NCI-H524 (cell line): ENCODE measurements at regions not wholly inside any gene's neighbourhood (a gene's known extent, or its start where the extent isn't known, plus 50 kb on each side); places are given as distances from the start of the nearest gene placed in this dataset.

Experiments used
- DNase-seq, 2 experiments: peaks; one replicate each; lab custom pipeline; 2025; lab: John Stamatoyannopoulos, UW

DNA sequence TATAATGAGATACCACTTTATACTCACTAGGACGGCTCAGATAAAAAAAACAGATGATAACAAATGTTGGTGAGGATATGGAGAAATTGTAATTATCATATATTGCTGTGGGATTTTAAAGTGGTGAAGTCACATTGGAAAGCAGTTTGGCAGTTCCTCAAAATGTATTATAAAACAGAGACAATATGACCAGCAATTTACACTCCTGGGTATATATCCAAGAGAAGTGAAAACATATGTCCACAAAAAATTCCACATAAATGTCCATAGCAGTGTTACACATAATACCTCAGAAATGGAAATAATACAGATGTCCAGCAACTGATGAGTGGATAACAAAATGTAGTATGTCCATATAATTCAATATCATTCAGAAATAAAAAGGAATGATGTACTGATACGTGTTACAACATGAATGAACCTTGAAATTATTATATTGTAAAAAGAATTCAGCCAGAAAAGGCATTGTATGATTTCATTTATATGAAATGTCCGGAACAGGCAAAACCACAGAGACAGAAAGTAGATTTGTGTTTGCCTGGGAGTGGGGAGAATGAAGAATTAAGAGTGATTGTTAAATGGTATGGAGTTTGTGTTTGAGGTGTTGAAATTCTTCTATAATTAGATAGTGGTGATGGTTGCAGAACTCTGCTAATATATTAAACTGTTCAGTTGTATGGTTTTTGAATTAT is 220.9 kb downstream of the SLC7A11 start:
- no peak for DNase-seq

DNA sequence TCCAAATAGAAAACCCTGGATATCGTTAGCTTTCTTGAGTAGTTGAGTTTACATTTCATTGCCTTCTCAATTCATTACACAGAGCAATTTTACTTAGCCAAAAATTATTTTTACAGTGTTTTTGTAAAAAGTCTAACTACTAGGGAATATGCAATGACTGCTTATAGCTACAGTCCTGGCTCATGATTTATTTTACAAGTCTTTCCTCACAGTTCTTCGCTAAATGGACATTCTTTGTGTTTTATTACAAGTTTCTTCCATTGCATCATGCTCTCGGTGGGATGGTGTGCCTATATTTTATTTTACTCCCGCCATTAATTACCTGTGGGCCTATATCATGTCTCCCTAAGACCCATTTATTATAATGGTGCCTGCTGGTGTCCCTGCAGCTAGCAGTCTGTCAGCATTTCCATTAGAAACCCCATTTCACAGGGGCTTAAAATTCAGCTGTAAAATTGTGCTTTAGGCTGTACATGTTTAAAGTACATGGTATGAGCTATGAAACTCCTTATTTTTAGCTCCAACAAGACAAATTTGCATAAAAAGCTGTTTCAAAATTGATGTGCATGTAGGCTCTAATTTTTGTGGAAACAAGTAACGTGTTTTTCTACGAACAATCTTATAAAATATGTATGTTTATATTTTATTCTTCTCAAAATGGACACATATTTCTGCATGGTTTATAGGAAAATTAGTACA is 227.4 kb downstream of the SLC7A11 start:
- DNase-seq: no peak

DNA sequence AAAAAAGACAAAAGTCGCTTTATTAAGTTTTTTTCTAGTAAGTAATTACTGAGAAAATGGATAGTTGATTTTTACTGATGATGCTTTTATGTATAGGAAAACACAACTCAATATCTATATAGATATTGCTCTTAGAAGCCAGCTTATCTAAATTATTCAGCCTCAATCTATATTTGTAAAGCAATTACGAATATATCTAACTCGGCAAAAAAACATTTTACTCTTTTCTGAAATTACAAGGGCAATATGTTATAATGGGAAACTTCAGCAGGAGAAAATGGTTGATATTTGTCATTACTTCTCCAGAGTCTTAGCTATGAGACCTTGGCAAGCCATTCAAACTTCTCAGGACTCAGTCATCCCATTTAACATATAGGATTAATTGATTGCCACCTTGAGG is 228.5 kb downstream of the SLC7A11 start:
- no peak for DNase-seq

DNA sequence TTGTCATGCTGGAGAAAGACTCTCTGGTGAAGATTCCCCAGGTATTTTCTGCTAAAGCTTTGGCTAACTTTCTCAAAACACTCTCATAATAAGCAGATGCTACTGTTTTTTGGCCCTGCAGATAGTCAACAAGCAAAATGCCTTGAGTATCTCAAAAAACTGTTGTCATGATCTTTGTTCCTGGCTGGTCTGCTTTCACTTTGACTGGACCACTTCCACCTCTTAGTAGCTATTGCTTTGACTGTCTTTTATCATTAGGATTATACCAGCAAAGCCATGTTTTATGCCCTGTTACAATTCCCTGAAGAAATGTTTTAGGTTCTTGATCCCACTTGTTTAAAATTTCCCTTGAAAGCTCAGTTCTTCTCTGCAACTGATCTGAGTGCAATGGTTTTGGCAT is 231.5 kb downstream of the SLC7A11 start:
- DNase-seq: no peak

DNA sequence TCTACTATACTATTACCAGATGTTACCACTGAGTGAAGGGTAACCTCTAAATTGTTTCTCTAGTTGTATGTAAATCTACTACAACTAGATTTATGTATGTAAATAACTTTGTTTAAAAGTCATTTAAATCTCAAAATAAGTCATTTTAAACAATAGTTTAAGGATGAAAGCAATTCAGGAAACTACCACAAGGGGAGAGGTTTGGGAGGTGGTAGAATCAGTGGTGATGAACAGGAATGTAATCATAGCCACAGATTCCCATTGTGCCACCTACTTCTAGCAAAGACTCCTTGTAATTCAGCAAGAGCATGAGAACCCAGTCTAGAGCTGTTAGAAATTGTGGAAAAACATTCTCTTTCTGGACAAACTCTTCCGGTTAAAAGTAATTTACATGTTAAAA is 234.6 kb downstream of the SLC7A11 start:
- DNase-seq: no peak

DNA sequence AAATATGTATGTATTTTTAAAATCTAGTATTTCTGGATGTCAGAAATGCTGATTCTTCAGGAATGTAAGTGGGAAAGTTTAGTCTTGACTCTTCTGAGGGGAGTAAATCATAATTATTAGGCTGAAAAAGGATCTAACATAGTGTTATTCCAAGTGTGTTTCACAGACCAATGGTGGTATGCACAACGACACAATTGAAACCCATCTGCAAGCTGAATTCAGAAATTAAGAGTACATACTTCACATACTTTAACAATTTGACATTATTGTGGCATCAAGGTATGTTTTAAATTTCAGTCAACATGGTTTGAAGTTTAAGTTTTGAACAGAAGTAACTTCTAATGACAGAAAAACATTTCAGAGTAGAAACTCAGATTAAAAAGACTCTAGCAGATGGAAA is 236.7 kb downstream of the SLC7A11 start:
- no peak for DNase-seq

DNA sequence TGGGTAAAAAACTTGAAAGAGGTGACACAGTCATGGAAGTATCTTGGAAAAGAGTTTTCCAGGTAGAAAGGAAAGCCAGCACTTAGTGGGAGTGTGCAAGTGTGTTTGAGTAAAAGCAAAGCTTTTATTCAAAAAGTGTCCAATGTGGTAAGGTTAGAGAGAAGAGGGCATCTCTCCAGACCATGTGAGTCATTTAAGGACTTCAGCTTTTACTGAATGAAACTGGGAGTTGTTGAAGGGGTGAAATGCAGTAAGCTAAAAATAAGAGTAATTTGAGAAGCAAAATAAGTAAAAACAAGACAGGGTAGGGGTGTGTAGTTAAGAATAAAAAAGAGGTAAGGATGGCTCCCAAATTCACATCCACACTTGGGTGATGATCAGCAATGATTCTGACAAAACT is 238.9 kb downstream of the SLC7A11 start:
- no peak for DNase-seq

DNA sequence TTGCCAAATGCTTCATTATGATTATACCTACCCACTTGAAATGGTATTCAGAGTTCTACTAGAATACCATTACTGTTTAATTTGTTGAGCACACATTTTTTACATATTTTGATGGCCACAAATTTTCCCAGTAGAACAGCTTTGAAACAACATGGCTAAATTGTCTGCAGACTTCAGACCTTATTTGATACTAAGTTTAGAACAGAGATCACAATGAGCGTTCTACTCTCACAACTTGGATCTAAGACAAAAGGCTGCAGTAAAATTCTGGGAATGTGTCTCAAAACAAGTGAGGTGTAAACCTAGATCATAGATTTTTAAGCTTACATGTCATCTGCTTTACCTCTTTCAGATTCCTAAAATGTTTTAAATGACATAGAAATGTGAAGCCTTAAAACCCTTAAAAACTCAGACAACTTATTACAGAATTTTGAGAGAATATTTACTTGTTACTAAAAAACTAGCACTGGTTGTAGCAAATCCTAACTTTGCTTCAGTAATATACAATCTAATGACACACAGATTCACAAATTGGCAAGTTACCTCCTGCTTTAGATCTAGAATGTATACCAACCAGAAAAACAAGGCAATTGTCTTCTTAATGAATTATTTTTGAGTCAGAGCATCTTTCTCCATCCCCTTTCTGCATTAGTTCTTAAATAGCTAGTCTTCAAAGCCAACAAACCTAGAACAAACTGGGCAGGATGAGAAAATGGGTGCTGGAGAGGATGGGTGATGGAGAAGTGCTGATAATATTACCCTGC is 243.3 kb downstream of the SLC7A11 start:
- no peak for DNase-seq

DNA sequence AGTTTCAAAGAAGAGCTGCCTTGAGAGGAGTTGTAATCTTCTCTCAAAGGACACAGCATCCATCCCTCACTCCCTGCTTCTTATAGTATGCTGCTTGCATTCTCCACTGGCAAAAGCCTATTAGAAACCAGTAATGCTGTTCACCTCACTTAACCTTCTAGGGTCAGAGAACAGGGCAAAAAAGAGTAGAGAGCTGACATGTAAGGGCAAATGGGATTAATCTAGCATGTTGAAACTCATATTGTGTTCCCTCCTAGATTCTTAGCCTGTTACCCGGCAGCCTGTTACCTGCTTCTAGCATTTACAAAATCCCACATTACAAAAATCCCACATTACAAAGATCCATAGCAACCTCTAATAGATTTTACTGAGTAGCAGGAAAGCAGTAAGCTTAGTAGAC is 244.7 kb downstream of the SLC7A11 start:
- DNase-seq: peak in 1 of 2 experiments; percentile 0

DNA sequence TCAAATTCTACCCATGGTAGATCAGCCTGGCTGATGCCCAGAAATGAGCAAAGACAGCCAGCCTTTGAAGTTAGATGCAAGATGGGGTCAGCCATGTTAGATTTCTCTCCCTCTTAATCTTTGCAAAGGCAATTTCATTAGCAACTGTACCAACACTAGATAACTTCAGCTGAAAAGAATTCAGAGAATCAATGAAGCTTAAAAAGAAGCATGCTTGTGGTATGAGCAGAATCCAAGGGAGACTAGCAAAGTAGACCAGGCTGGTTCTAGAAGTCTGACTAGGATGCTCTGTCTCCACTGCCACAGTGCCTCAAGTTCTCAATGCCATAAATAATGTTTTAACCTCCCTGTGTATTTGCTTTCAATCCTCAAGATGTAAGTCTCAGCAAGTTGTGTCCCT is 247.3 kb downstream of the SLC7A11 start:
- DNase-seq: no peak

DNA sequence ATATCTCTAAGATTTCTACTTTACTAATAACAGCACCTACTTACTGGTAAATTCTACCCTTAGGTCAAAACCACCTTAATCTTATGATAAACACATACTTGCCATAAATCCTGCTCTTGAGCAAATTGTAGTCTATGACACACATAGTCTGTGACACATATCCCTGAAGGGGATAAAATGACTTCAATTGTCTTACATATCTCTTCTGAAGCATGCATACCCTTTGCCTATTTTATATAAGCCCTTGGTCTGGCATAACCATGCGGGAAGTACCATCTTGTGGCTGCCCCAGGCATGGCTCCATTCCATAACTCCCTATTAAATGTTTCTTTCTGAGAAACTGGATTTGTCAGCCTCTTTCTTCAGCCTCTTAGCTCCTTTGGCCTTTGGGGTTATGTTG is 248.9 kb downstream of the SLC7A11 start:
- no peak for DNase-seq

DNA sequence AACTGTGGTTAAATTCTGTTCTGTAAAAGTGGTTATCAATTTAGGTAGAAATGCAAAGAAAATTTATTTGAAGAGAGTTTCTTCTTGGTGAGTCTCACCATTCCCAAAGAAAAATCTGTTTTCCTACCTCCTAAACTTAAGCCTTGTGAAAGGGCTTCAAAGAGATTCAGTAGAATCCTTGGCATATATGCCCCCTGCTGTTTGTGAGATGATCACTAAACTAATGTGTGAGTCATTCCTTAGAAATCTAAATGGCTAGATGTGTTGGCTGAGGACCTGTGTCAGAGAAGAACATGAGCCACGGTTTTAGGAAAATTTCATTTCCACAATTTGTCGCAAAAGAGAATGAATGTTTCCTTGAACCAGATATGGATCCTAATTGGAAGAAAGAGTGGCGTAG is 260.9 kb downstream of the SLC7A11 start:
- DNase-seq: no peak

DNA sequence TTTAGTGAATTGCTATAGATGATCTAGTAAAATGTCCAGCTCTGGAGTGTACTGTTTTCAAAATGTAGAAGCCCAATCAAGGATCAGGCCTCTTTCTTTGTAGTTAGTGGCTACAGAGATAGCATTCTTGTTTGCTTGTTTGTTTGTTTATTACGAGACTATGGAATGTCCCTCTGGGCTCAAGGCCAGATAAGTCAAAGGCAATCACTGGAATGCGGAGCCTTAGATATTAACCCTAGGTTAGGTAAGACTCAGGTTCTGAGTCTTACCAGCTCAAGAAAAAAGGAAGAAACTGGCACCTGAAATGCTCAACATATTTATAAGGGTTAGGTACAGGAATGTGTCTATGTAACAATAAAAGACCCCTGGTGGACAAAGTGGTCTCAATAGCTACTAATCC is 261.5 kb downstream of the SLC7A11 start:
- DNase-seq: no peak

DNA sequence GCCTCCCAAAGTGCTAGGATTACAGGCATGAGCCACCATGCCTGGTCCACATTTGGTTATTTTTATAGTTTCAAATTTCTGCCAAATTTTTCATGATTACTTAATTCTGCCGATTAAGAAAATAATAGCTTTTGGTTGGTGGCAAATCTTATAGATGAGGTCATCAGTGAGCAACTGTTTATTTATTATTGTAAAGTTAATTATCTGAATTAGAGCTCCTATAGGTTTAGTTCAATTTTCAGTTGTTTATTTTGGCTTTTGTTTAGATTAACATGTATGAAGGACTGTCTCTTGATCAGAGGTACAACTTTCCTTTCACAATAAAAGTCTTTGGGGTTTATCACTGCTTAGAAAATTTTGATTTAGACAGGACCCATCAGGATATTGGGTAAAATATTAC is 262.2 kb downstream of the SLC7A11 start:
- no peak for DNase-seq

DNA sequence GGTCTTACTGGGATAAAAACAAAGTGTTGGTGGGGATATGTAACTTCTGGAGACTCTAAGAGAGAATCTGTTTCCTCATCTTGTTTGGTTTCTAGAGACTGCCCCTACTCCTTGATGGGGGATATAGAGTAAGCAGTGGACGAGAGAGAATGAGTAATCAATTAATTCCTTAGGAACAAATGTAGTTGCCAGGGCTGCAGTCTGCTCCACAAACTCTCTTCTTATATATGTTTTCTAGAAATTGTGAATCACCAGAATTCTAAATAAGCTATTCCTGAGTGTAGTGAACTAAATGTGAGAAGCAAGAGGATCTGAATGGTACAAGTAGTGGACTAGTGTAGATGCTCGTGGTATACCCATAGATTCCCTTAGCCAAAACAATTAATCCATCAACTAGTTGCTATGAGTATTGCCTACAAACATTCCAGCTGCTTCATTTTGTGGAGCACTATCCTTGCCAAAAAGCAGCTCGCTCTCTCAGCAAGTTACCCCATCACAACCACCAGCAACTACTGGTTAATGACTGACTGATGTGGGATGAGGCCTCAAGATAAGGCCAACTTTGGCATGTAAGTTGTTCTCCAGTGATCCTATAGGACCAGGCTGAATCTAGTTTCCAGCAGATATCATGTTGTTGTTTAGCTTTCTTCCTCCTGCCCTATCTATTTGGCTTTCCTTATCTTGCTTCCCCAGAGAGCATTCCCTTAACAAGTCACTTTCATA is 273.0 kb downstream of the SLC7A11 start:
- DNase-seq: no peak

DNA sequence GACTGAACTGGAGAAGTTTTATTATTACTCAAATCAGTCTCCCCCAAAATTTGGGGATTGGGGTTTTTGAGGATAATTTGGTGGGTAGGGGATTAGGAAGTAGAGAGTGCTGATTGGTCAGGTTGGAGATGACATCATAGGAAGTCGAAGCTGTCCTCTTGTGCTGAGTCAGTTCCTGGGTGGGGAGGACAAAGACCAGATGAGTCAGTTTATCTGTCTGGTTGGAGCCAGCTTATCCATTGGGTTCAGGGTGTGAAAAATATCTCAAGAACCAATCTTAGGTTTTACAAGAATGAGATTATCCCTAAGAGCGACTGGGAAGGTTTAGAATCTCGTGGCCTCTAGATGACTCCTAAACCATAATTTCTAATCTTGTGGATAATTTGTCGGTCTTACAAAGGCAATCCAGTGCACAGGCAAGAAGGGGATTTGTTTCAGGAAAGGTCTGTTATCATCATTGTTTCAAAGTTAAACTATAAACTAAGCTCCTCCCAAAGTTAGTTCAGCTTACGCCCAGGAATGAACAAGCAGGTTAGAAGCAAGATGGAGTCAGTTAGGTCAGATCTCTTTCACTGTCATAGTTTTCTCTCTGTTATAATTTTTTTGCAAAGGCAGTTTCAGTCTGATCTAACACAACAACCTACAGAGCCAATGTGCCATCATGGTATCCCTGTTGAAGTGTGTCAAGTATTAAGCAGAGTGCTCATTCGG is 274.5 kb downstream of the SLC7A11 start:
- no peak for DNase-seq

DNA sequence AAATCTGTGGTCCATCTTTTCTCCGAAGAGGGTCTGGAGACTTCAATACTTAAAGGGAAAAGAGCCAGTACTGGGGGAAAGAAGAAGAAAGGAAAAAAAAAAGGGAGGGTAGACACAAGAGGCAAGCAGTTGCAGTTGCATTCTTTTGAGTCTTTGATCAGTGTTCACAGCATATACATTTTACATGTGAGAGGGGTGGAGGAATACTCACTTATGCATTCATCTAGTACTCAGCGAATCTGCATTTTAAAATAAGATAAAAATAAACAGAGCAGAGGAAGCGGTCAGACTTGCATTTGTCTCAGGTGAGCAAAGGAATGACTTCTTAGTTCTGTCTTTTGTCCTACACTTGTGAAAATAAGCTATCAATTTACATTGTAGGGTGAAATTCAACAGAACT is 275.6 kb downstream of the SLC7A11 start:
- DNase-seq: no peak

DNA sequence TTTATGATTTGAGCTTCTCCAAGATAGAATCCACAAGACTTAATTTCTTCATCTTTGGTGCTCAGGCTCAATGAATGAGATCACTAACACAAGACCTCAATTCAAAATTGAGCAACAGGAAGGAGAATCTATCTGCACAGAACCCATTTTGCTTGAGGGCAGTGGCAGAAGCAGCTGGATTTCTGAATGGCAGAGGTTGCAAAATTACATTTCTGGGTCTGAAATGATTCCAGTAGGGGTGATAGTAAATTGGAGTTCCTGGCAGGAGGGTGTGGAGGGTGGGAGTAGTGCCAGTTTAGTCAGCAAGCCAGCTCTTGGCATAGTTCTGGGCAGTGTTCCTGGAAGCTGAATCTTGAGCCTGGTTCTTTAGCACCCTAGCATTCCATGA is 281.1 kb downstream of the SLC7A11 start:
- DNase-seq: no peak

DNA sequence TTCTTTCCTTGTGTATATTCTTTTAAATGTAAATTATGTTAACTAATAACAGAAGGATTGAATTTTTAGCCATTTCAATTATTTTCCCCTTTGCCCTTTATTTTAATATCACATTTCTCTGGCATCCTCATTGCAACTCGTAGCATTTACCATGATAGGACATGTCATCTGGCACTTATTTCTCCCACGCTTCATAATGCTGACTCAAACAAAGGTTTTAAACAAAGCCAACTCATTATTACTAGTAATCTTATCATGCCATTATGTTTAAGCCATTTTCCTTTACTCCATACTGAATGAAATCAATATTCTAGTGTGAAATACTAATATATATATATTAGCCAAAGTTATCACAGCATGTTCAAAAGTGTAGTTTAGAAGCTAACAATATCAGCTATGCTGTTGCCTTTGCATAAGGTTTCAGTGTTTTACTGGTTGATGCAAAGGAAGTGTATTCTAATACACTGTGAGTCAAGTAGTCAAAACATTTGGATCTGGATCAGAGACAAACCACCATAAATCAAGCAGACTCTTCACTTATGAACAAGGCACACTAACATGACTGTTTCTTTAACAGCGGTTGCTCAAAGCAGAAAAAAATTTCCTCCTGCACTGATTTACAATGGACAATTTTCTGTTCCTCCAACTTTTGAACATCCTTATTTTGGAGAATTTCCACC is 281.6 kb downstream of the SLC7A11 start:
- no peak for DNase-seq

DNA sequence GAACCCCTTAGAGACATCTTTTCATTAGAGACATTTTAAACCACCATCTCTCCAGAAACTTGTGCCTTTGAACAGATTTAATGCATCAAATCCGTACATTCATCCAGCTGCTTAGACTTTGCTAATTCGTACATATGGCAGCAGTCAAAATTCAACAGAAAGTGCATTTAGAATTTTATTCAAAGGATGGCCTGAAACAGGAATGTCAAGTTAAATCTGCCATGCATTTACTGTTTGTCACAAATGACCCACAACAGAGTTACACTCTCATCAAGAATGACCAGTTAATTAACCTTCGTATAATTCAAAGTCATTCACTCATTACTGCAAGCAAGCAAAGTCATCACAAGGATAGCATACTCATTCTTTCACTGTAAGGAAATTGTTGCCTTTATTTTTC is 284.3 kb downstream of the SLC7A11 start:
- DNase-seq: no peak

DNA sequence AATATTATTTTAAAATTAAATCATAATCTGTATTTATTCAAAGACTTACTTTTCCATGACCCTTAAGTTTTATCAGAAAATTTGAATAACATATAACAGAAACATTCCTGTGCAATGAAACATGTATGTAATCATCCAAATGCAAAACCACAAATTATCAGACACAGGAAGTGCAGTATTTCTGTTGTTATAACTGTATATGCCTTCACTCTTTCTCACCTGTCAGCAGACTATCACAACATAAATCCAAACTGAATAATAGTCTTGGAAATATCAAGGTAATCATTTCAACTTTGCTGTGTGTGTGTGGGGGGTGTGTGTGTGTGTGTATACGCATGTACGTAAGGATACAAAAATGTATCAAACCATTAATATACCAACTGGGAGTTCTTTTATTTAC is 285.9 kb downstream of the SLC7A11 start:
- DNase-seq: no peak
